HepG2 (cell line): ENCODE measurements at regions not wholly inside any gene's neighbourhood (a gene's known extent, or its start where the extent isn't known, plus 50 kb on each side); places are given as distances from the start of the nearest gene placed in this dataset.

Experiments used
- BCL6 ChIP-seq: IDR thresholded peaks from 2 replicates; pipeline ENCODE4 v1.6.1; 2016; ENCODE audit warnings: missing genetic modification reagents, missing compliant biosample characterization
- DMAP1 ChIP-seq: IDR thresholded peaks from 2 replicates; pipeline ENCODE4 v1.6.1; 2016
- GTF2F1 ChIP-seq: fragments of 150-350 bp; IDR thresholded peaks from 2 replicates; pipeline ENCODE4 v1.6.1; 2014; ENCODE audit warnings: low read length
- POLR2AphosphoS5 ChIP-seq: IDR thresholded peaks from 2 replicates; pipeline ENCODE4 v1.6.1; 2012; ENCODE audit warnings: low read depth, low read length
- RARG ChIP-seq: sonication (generic); formaldehyde crosslinking; IDR thresholded peaks from 2 replicates; pipeline ENCODE4 v1.4.0; 2020; ENCODE audit warnings: low read depth, mild to moderate bottlenecking, missing genetic modification reagents
- SP1 ChIP-seq, 2 experiments: fragments of 450-650 bp in 1 of 2; sonication (generic) in 1 of 2; formaldehyde crosslinking in 1 of 2; IDR thresholded peaks; 2 replicates each; pipeline versions ENCODE4 v1.4.0 to v1.6.1; 2016 to 2020; ENCODE audit warnings: missing genetic modification reagents in 1 of 2
- STAG1 ChIP-seq: sonication (generic); formaldehyde crosslinking; IDR thresholded peaks from 2 replicates; pipeline ENCODE4 v1.4.0; 2020; ENCODE audit warnings: missing genetic modification reagents
- TBP ChIP-seq: sonication (generic); formaldehyde crosslinking; IDR thresholded peaks from 2 replicates; pipeline ENCODE4 v1.5.0; 2020; ENCODE audit warnings: missing genetic modification reagents
- ZBTB21 ChIP-seq: sonication (generic); formaldehyde crosslinking; IDR thresholded peaks from 2 replicates; pipeline ENCODE4 v1.4.0; 2020; ENCODE audit warnings: missing genetic modification reagents
- ZBTB3 ChIP-seq: sonication (generic); formaldehyde crosslinking; IDR thresholded peaks from 2 replicates; pipeline ENCODE4 v1.4.0; 2020; ENCODE audit warnings: low read depth, mild to moderate bottlenecking, moderate library complexity, missing genetic modification reagents, borderline replicate concordance
- ZC3H4 ChIP-seq: sonication (generic); formaldehyde crosslinking; IDR thresholded peaks from 2 replicates; pipeline ENCODE4 v1.4.0; 2020; ENCODE audit warnings: missing genetic modification reagents, borderline replicate concordance
- ZNF263 ChIP-seq: sonication (generic); formaldehyde crosslinking; IDR thresholded peaks from 2 replicates; pipeline ENCODE4 v1.4.0; 2020; ENCODE audit warnings: missing genetic modification reagents
- ZXDC ChIP-seq: sonication (generic); formaldehyde crosslinking; IDR thresholded peaks from 2 replicates; pipeline ENCODE4 v1.5.0; 2020; ENCODE audit warnings: mild to moderate bottlenecking, missing genetic modification reagents
- TF ChIP-seq, protein P1 (sequence below): sonication (generic); formaldehyde crosslinking; IDR thresholded peaks from 2 replicates; pipeline ENCODE4 v1.8.1; 2023; ENCODE audit warnings: mild to moderate bottlenecking, moderate library complexity, missing genetic modification reagents

- TF ChIP-seq SP1 (IDR thresholded peaks at IDR 0.05) = no peak
- no peak for TF ChIP-seq SP1 (CRISPR knock-in tag; IDR thresholded peaks at IDR 0.05)
- TF ChIP-seq, protein P1, sequence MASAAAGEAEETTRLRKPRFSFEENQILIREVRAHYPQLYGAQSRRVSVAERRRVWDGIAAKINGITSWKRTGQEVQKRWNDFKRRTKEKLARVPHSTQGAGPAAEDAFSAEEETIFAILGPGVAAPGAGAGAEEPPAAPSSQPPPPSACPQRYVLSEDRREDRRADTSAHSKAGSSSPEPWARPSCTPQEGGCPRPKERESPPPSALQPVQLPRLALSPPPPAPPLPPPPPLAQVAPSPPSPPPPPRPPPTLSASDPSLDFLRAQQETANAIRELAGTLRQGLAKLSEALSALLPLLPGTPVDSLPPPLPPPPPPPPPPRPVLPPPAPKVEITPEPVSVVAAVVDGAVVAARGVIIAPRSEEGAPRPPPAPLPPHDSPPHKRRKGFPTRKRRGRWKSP (CRISPR knock-in tag) = no peak
- TF ChIP-seq POLR2AphosphoS5 = no peak
- no peak for TF ChIP-seq ZBTB3
- TF ChIP-seq RARG (CRISPR knock-in tag) = no peak
- no peak for TF ChIP-seq ZBTB21 (CRISPR knock-in tag)
- TF ChIP-seq TBP = no peak
- no peak for TF ChIP-seq ZXDC (CRISPR knock-in tag)
- no peak for TF ChIP-seq GTF2F1
- no peak for TF ChIP-seq DMAP1
- TF ChIP-seq ZNF263 (CRISPR knock-in tag) = no peak
- TF ChIP-seq ZC3H4 = no peak
- TF ChIP-seq STAG1 = no peak
- no peak for TF ChIP-seq BCL6
Observed at GRCh38 chr13:88948501-88948900, 1277.3 kb downstream of the SLITRK5 start.
